Muscle of leg (tissue), 3 donors: ENCODE measurements at regions not wholly inside any gene's neighbourhood (a gene's known extent, or its start where the extent isn't known, plus 50 kb on each side); places are given as distances from the start of the nearest gene placed in this dataset.

Source experiments
- DNase-seq: peaks from one replicate; pipeline ENCODE4 v3.0.0; 2013
- H3K27ac ChIP-seq: one replicate; pipeline ENCODE4 v1.5.1; 2013; ENCODE audit warnings: mild to moderate bottlenecking, low read length, control low read depth
- H3K27me3 ChIP-seq: one replicate; pipeline ENCODE4 v1.6.1; 2013; ENCODE audit warnings: low read length; ENCODE audit not compliant: control insufficient read depth, insufficient read depth
- H3K36me3 ChIP-seq: one replicate; pipeline ENCODE4 v1.6.1; 2013; ENCODE audit warnings: low read length; ENCODE audit not compliant: control insufficient read depth, insufficient read depth
- H3K4me1 ChIP-seq: one replicate; pipeline ENCODE4 v1.6.1; 2013; ENCODE audit warnings: low read length; ENCODE audit not compliant: control insufficient read depth, insufficient read depth
- H3K4me3 ChIP-seq: one replicate; pipeline ENCODE4 v1.5.1; 2013; ENCODE audit warnings: low read length, control low read depth
- H3K9me3 ChIP-seq: replicated peaks from 2 replicates; pipeline ENCODE4 v1.6.1; 2013; ENCODE audit warnings: low read depth, low read length; ENCODE audit not compliant: control insufficient read depth
- WGBS: methylation state at CpG from one replicate; pipeline ENCODE4 v1.1.5; 2013; ENCODE audit warnings: missing lambda C conversion rate; ENCODE audit not compliant: insufficient coverage; 5-methylcytosine and 5-hydroxymethylcytosine counted together

GRCh38 chr11:81941998-81942397, 791.7 kb downstream of the FAM181B start:
- H3K36me3 ChIP-seq, result no peaks in the 10 kb centered on the region
- DNase-seq, result no peak
- H3K27ac ChIP-seq, result no peak overlapping the region
- H3K27me3 ChIP-seq, result no peaks in the 10 kb centered on the region
- H3K9me3 ChIP-seq, result no peaks in the 10 kb centered on the region
- H3K4me1 ChIP-seq, result no peaks in the 10 kb centered on the region
- H3K4me3 ChIP-seq, result no peak overlapping the region
- no CpG with 5 or more reads among the region's 2 CpGs for WGBS

- Histone ChIP-seq H3K27me3 (no peaks in the 10 kb centered on the region), H3K36me3 (no peaks in the 10 kb centered on the region), H3K9me3 (no peaks in the 10 kb centered on the region), H3K27ac (no peak overlapping the region), H3K4me3 (no peak overlapping the region), H3K4me1 (no peaks in the 10 kb centered on the region)
- no CpG with 5 or more reads among the region's 2 CpGs for WGBS
- no peak for DNase-seq
Observed at GRCh38 chr11:81932303-81932702, 801.4 kb downstream of the FAM181B start.

- Histone ChIP-seq H3K9me3 (no peaks in the 10 kb centered on the region), H3K4me1 (no peaks in the 10 kb centered on the region), H3K4me3 (no peak overlapping the region), H3K27me3 (no peaks in the 10 kb centered on the region), H3K27ac (no peak overlapping the region), H3K36me3 (no peaks in the 10 kb centered on the region)
- no peak for DNase-seq
Observed at GRCh38 chr11:81920205-81920604, 813.5 kb downstream of the FAM181B start.

- WGBS, result no CpG with 5 or more reads among the region's 1 CpG
- Histone ChIP-seq H3K36me3 (no peaks in the 10 kb centered on the region), H3K4me3 (no peak overlapping the region)
Observed at GRCh38 chr11:81916451-81916850, 817.2 kb downstream of the FAM181B start.

GRCh38 chr11:81915045-81915444, 818.6 kb downstream of the FAM181B start:
- H3K27me3 ChIP-seq, result no peaks in the 10 kb centered on the region
- H3K4me3 ChIP-seq, result no peak overlapping the region
- H3K27ac ChIP-seq, result no peak overlapping the region
- H3K4me1 ChIP-seq, result no peaks in the 10 kb centered on the region
- H3K36me3 ChIP-seq, result no peaks in the 10 kb centered on the region
- peak; percentile 9 for DNase-seq
- H3K9me3 ChIP-seq, result no peaks in the 10 kb centered on the region

More at GRCh38 chr11:81916451-81916850, 817.2 kb downstream of the FAM181B start:
- Histone ChIP-seq H3K9me3 (no peaks in the 10 kb centered on the region), H3K27me3 (no peaks in the 10 kb centered on the region), H3K4me1 (no peaks in the 10 kb centered on the region), H3K27ac (no peak overlapping the region)
- DNase-seq, result no peak

GRCh38 chr11:81913793-81914192, 819.9 kb downstream of the FAM181B start:
- H3K4me1 ChIP-seq, result no peaks in the 10 kb centered on the region
- H3K27me3 ChIP-seq, result no peaks in the 10 kb centered on the region
- no peak overlapping the region for H3K27ac ChIP-seq
- H3K9me3 ChIP-seq, result no peaks in the 10 kb centered on the region
- no peak overlapping the region for H3K4me3 ChIP-seq
- no peak for DNase-seq
- WGBS, result no CpG with 5 or more reads among the region's 1 CpG
- H3K36me3 ChIP-seq, result no peaks in the 10 kb centered on the region

- Histone ChIP-seq H3K4me1 (no peaks in the 10 kb centered on the region), H3K9me3 (no peaks in the 10 kb centered on the region), H3K27ac (no peak overlapping the region), H3K4me3 (no peak overlapping the region), H3K36me3 (no peaks in the 10 kb centered on the region), H3K27me3 (no peaks in the 10 kb centered on the region)
- WGBS, result no CpG with 5 or more reads among the region's 2 CpGs
- DNase-seq, result no peak
Observed at GRCh38 chr11:81907996-81908395, 825.7 kb downstream of the FAM181B start.

- no peaks in the 10 kb centered on the region for H3K27me3 ChIP-seq
- no peaks in the 10 kb centered on the region for H3K36me3 ChIP-seq
- H3K4me1 ChIP-seq, result no peaks in the 10 kb centered on the region
- no peak for DNase-seq
- WGBS, result no CpG with 5 or more reads among the region's 1 CpG
- H3K4me3 ChIP-seq, result no peak overlapping the region
- H3K9me3 ChIP-seq, result no peaks in the 10 kb centered on the region
- H3K27ac ChIP-seq, result no peak overlapping the region
Observed at GRCh38 chr11:81899156-81899555, 834.5 kb downstream of the FAM181B start.

GRCh38 chr11:81897639-81898038, 836.0 kb downstream of the FAM181B start:
- H3K27me3 ChIP-seq, result no peaks in the 10 kb centered on the region
- no peaks in the 10 kb centered on the region for H3K9me3 ChIP-seq
- no peak overlapping the region for H3K27ac ChIP-seq
- DNase-seq, result no peak
- no peaks in the 10 kb centered on the region for H3K4me1 ChIP-seq
- H3K4me3 ChIP-seq, result no peak overlapping the region
- H3K36me3 ChIP-seq, result no peaks in the 10 kb centered on the region
- 73% methylated on average over 1 of the region's 2 CpGs for WGBS

GRCh38 chr11:81895258-81895657, 838.4 kb downstream of the FAM181B start:
- no peaks in the 10 kb centered on the region for H3K36me3 ChIP-seq
- no peak overlapping the region for H3K27ac ChIP-seq
- H3K9me3 ChIP-seq, result no peaks in the 10 kb centered on the region
- no peaks in the 10 kb centered on the region for H3K4me1 ChIP-seq
- DNase-seq, result no peak
- no peak overlapping the region for H3K4me3 ChIP-seq
- 46% methylated on average over 1 of the region's 3 CpGs for WGBS
- H3K27me3 ChIP-seq, result no peaks in the 10 kb centered on the region

- DNase-seq, result no peak
- WGBS, result 86% methylated on average over 6 of the region's 7 CpGs
- Histone ChIP-seq H3K36me3 (no peaks in the 10 kb centered on the region), H3K27ac (no peak overlapping the region), H3K27me3 (no peaks in the 10 kb centered on the region), H3K9me3 (no peaks in the 10 kb centered on the region), H3K4me1 (no peaks in the 10 kb centered on the region), H3K4me3 (no peak overlapping the region)
Observed at GRCh38 chr11:81892770-81893635, 840.7 kb downstream of the FAM181B start.
